Left lung (tissue), 4 donors: ENCODE measurements at regions not wholly inside any gene's neighbourhood (a gene's known extent, or its start where the extent isn't known, plus 50 kb on each side); places are given as distances from the start of the nearest gene placed in this dataset.
A peak's percentile ranks its signal among the peaks of the same experiment; 100 is the strongest.

ENCODE experiments used
- ATAC-seq: fragments of 200-7000 bp; cut with Tn5 transposase; one replicate; pipeline ENCODE4 v1.9.1; 2020; ENCODE audit warnings: moderate library complexity
- DNase-seq, 4 donors: peaks; one replicate each; pipeline ENCODE4 v3.0.0-alpha.2; 2013 to 2020
- H3K27ac ChIP-seq, 2 donors: fragments of 200-600 bp; sonication (generic) in 1 of 2; one replicate each; pipeline versions ENCODE4 v1.5.0 to v1.8.0; 2020 to 2021
- H3K27me3 ChIP-seq, 2 donors: fragments of 200-600 bp; sonication (generic) in 1 of 2; one replicate each; pipeline versions ENCODE4 v1.5.0 to v1.8.0; 2020 to 2021
- H3K36me3 ChIP-seq, 2 donors: fragments of 200-600 bp; sonication (generic) in 1 of 2; one replicate each; pipeline versions ENCODE4 v1.5.0 to v1.8.0; 2020 to 2021
- H3K4me1 ChIP-seq, 2 donors: fragments of 200-600 bp; one replicate each; pipeline ENCODE4 v1.8.0; 2021
- H3K4me3 ChIP-seq, 2 donors: fragments of 200-600 bp; sonication (generic) in 1 of 2; one replicate each; pipeline versions ENCODE4 v1.5.0 to v1.8.0; 2020 to 2021; ENCODE audit warnings: mild to moderate bottlenecking in 1 of 2
- H3K9me3 ChIP-seq, 2 donors: fragments of 200-600 bp; sonication (generic) in 1 of 2; one replicate each; pipeline versions ENCODE4 v1.5.0 to v1.8.0; 2020 to 2021
- CTCF ChIP-seq, 2 donors: fragments of 200-600 bp; sonication (generic) in 1 of 2; IDR thresholded peaks; one replicate each; pipeline versions ENCODE4 v1.5.0 to v1.8.0; 2021; ENCODE audit warnings: antibody characterized with exemption in 2 of 2
- intact Hi-C, 2 donors: fragments of 100-400 bp; cut with DNase I; formaldehyde crosslinking; loops; one replicate each; pipeline versions ENCODE4 v1.11.2 to v1.14.2; 2022
- donor health status: DM: no; HTN: yes; CAD: no.
- donor health status: DM: no; HTN: no; CAD: no.

GRCh38 chr1:21342961-21343838 is 52.9 kb upstream of the ECE1 start:
- H3K27ac ChIP-seq = peak overlapping the region; percentile 29 to 34
- ATAC-seq (no peak), DNase-seq (no peak)
- peaks cover 14 to 71% of the 10 kb centered on the region in 2 donors for H3K4me1 ChIP-seq
- intact Hi-C loops = no loop called here
- H3K4me3 ChIP-seq = peak overlapping the region in 1 of 2 donors; percentile 74
- peaks cover 0 to 28% of the 10 kb centered on the region in 2 donors for H3K27me3 ChIP-seq
- no peaks in the 10 kb centered on the region for H3K9me3 ChIP-seq
- no peak for TF ChIP-seq CTCF (IDR thresholded peaks at IDR 0.05)
- H3K36me3 ChIP-seq = no peaks in the 10 kb centered on the region

DNA sequence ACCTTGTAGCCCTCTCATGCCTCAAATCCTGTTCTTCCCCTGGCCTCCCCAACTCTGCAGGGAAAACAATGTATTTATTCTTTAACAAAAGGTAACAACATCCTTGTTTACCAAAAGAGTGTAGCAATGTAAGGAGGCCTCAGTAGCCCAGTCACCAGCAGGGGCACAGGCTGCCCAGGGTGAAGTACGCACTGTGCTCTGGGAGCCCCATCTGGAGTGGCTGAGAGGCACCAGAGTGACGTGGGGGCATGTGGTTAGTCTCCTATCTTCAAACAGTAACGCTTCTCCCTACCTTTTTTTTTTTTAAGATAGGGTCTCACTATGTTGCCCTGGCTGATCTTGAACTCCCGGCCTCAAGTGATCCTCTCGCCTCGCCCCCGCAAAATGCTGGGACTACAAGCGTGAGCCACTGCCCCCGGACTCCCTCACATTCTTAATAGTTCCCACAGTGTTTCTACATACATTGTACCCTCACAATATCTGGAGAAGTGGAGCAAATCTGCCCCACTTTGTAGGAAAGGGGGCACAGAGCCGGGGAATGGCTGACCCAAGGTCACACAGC is 51.3 kb upstream of the ECE1 start:
- Histone ChIP-seq H3K27ac (peak overlapping the region; percentile 33 to 48), H3K9me3 (no peaks in the 10 kb centered on the region), H3K27me3 (peaks cover 0 to 12% of the 10 kb centered on the region in 2 donors), H3K4me3 (no peak overlapping the region), H3K4me1 (peaks cover 24 to 87% of the 10 kb centered on the region in 2 donors), H3K36me3 (no peaks in the 10 kb centered on the region)
- DNase-seq (no peak), ATAC-seq (no peak)
- TF ChIP-seq CTCF (IDR thresholded peaks at IDR 0.05) = no peak
- intact Hi-C loops = no loop called here

DNA sequence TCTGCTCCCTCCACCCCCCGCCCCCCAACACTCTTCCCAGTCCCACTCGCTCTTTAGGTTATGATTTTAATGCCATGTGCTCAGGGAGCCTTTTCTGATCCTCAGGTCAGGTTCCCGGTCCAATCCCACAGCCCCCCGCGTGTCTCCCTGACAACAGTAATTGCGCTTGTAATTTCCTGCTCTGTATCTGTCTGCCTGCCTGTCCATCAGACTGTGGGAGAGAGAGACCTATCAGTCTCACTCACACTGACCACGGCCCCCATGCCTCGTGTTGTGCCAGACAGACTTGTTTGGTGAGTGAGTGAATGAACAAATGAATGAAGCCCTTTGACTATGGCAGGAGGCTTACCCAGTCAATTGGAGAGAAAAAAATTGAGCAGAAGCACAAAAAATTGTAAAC is 50.8 kb upstream of the ECE1 start:
- Histone ChIP-seq H3K36me3 (no peaks in the 10 kb centered on the region), H3K9me3 (no peaks in the 10 kb centered on the region), H3K4me1 (peaks cover 24 to 87% of the 10 kb centered on the region in 2 donors), H3K27me3 (peaks cover 0 to 11% of the 10 kb centered on the region in 2 donors), H3K4me3 (no peak overlapping the region), H3K27ac (peak overlapping the region; percentile 33 to 48)
- no peak for TF ChIP-seq CTCF (IDR thresholded peaks at IDR 0.05)
- ATAC-seq (no peak), DNase-seq (no peak)
- intact Hi-C loops = no loop called here

- TF ChIP-seq CTCF (IDR thresholded peaks at IDR 0.05) = no peak
- Histone ChIP-seq H3K27ac (peak overlapping the region in 1 of 2 donors; percentile 90), H3K9me3 (no peaks in the 10 kb centered on the region), H3K36me3 (no peaks in the 10 kb centered on the region), H3K27me3 (peaks cover 0 to 11% of the 10 kb centered on the region in 2 donors), H3K4me1 (peaks cover 25 to 94% of the 10 kb centered on the region in 2 donors), H3K4me3 (no peak overlapping the region)
- intact Hi-C loops = no loop called here
- DNase-seq (peak in 2 of 4 donors; percentile 58 to 82), ATAC-seq (no peak)
These were observed 50.1 kb upstream of the ECE1 start for GRCh38 chr1:21340230-21340945.
